ENCODE measurements at regions not wholly inside any gene's neighbourhood (a gene's known extent, or its start where the extent isn't known, plus 50 kb on each side); places are given as distances from the start of the nearest gene placed in this dataset.

DNA sequence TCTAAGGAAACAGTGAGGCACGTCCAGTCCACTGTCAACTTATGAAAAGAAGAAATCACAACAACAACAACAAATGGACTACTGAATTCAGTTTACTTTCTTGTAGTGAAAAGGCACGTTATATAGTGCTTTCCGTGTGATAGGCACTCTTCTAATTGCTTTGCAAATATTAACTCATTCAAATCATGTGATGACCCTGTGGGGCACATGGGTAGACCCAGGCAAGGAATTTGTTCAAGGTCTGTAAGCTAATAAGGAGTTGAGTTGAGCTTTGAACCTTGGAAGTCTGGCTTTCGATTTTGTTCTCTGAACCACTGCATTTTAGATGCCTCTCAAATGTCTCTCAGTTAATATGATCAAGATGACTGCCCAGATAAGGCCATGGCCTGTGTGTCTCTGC, 295.1 kb upstream of the RBFOX1 start:
- TF ChIP-seq ZNF274 (IDR thresholded peaks at IDR 0.05; ENCODE audit: low read depth, low read length) (no peak), YY1 (IDR thresholded peaks at IDR 0.05; ENCODE audit: insufficient read depth, insufficient read length) (no peak), SUZ12 (IDR thresholded peaks at IDR 0.05; ENCODE audit: extremely low read depth, insufficient read depth, insufficient read length) (no peak)
